ENCODE measurements at regions not wholly inside any gene's neighbourhood (a gene's known extent, or its start where the extent isn't known, plus 50 kb on each side); places are given as distances from the start of the nearest gene placed in this dataset.

- no peak for ATAC-seq
- 84 to 90% methylated on average over 2 to 3 of the region's 6 CpGs for WGBS, 2 donors (ENCODE audit: low coverage in 1 of 2)
- no peak for TF ChIP-seq POLR2AphosphoS5 (IDR thresholded peaks at IDR 0.05)
- no peak overlapping the region for H3K27ac ChIP-seq
- no peaks in the 10 kb centered on the region for H3K9me3 ChIP-seq
- H3K4me1 ChIP-seq: peaks cover 0 to 21% (median 3%) of the 10 kb centered on the region in 3 donors
- H3K27me3 ChIP-seq: no peaks in the 10 kb centered on the region
- H3K36me3 ChIP-seq: no peaks in the 10 kb centered on the region
- no peak overlapping the region for H3K4me3 ChIP-seq
These were observed 197.7 kb upstream of the RAB4A start for GRCh38 chr1:229073251-229073650.

DNA sequence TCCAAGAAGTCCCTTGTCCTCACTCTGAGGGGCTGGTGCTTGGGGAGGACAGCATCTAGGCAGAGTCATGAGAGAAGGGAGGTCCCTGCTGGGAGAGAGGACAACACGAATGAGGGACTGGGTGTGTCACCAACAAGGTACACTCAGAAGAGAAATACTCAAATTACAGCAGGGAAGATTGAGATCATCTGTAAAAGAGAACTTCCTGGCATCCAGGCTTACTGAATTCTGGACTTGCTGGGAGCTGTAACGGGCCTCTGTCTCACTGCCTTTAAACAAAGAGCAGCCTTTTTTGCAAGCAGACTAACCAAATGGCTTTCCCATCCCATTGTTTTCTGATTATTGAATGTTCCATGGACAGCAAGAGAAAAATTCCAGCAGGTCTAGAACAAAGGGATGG is 195.7 kb upstream of the RAB4A start:
- WGBS, 2 donors (ENCODE audit: low coverage in 1 of 2): 27 to 66% methylated on average over 2 of the region's 2 CpGs
- Histone ChIP-seq H3K27ac (no peak overlapping the region), H3K4me3 (no peak overlapping the region), H3K36me3 (no peaks in the 10 kb centered on the region), H3K27me3 (no peaks in the 10 kb centered on the region), H3K4me1 (peaks cover 0 to 12% (median 3%) of the 10 kb centered on the region in 3 donors), H3K9me3 (no peaks in the 10 kb centered on the region)
- no peak for TF ChIP-seq POLR2A (IDR thresholded peaks at IDR 0.05)
- no peak for ATAC-seq

- ATAC-seq: no peak
- Histone ChIP-seq H3K4me1 (peaks cover 0 to 7% (median 3%) of the 10 kb centered on the region in 3 donors), H3K27me3 (no peaks in the 10 kb centered on the region)
These were observed 195.2 kb upstream of the RAB4A start for GRCh38 chr1:229075716-229076115.

GRCh38 chr1:229076195-229076594 is 194.7 kb upstream of the RAB4A start:
- no peaks in the 10 kb centered on the region for H3K36me3 ChIP-seq
- H3K9me3 ChIP-seq: no peaks in the 10 kb centered on the region
- 67 to 81% methylated on average over 3 to 4 of the region's 4 CpGs for WGBS, 2 donors (ENCODE audit: low coverage in 1 of 2)
- no peak for ATAC-seq
- TF ChIP-seq EP300 (IDR thresholded peaks at IDR 0.05): no peak
- TF ChIP-seq POLR2A (IDR thresholded peaks at IDR 0.05): no peak
- no peak for TF ChIP-seq POLR2AphosphoS5 (IDR thresholded peaks at IDR 0.05)
- TF ChIP-seq, protein P1, sequence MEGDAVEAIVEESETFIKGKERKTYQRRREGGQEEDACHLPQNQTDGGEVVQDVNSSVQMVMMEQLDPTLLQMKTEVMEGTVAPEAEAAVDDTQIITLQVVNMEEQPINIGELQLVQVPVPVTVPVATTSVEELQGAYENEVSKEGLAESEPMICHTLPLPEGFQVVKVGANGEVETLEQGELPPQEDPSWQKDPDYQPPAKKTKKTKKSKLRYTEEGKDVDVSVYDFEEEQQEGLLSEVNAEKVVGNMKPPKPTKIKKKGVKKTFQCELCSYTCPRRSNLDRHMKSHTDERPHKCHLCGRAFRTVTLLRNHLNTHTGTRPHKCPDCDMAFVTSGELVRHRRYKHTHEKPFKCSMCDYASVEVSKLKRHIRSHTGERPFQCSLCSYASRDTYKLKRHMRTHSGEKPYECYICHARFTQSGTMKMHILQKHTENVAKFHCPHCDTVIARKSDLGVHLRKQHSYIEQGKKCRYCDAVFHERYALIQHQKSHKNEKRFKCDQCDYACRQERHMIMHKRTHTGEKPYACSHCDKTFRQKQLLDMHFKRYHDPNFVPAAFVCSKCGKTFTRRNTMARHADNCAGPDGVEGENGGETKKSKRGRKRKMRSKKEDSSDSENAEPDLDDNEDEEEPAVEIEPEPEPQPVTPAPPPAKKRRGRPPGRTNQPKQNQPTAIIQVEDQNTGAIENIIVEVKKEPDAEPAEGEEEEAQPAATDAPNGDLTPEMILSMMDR (IDR thresholded peaks at IDR 0.05): no peak
- H3K4me3 ChIP-seq: no peak overlapping the region
- peaks cover 0 to 2% (median 2%) of the 10 kb centered on the region in 3 donors for H3K4me1 ChIP-seq
- H3K27me3 ChIP-seq: no peaks in the 10 kb centered on the region
- H3K27ac ChIP-seq: no peak overlapping the region

More at GRCh38 chr1:229075716-229076115, 195.2 kb upstream of the RAB4A start:
- WGBS, 2 donors (ENCODE audit: low coverage in 1 of 2): 47 to 67% methylated on average over 4 of the region's 4 CpGs
- Histone ChIP-seq H3K9me3 (no peaks in the 10 kb centered on the region), H3K4me3 (no peak overlapping the region), H3K27ac (no peak overlapping the region), H3K36me3 (no peaks in the 10 kb centered on the region)
- TF ChIP-seq POLR2A (IDR thresholded peaks at IDR 0.05): no peak
- TF ChIP-seq EP300 (IDR thresholded peaks at IDR 0.05): no peak
- TF ChIP-seq POLR2AphosphoS5 (IDR thresholded peaks at IDR 0.05): no peak
- TF ChIP-seq, protein P1 (IDR thresholded peaks at IDR 0.05): no peak

GRCh38 chr1:229079016-229079595 is 191.8 kb upstream of the RAB4A start:
- ATAC-seq: no peak
- Histone ChIP-seq H3K4me1 (no peaks in the 10 kb centered on the region), H3K27me3 (no peaks in the 10 kb centered on the region), H3K4me3 (no peak overlapping the region), H3K9me3 (peaks cover 0 to 20% (median 0%) of the 10 kb centered on the region in 3 donors), H3K27ac (no peak overlapping the region), H3K36me3 (no peaks in the 10 kb centered on the region)
- 47 to 72% methylated on average over 2 of the region's 2 CpGs for WGBS, 2 donors (ENCODE audit: low coverage in 1 of 2)
- TF ChIP-seq POLR2AphosphoS5 (IDR thresholded peaks at IDR 0.05) (no peak), POLR2A (IDR thresholded peaks at IDR 0.05) (no peak), EP300 (IDR thresholded peaks at IDR 0.05) (no peak)
- TF ChIP-seq, protein P1 (IDR thresholded peaks at IDR 0.05): no peak

- TF ChIP-seq EP300 (IDR thresholded peaks at IDR 0.05): no peak
- TF ChIP-seq POLR2A (IDR thresholded peaks at IDR 0.05): no peak
- TF ChIP-seq, protein P1 (IDR thresholded peaks at IDR 0.05): no peak
- TF ChIP-seq POLR2AphosphoS5 (IDR thresholded peaks at IDR 0.05): no peak
- Histone ChIP-seq H3K27me3 (no peaks in the 10 kb centered on the region), H3K27ac (no peak overlapping the region), H3K36me3 (no peaks in the 10 kb centered on the region), H3K9me3 (peaks cover 0 to 20% (median 0%) of the 10 kb centered on the region in 3 donors), H3K4me1 (peaks cover 2 to 5% (median 2%) of the 10 kb centered on the region in 3 donors), H3K4me3 (no peak overlapping the region)
- ATAC-seq: no peak
- WGBS, 2 donors (ENCODE audit: low coverage in 1 of 2): 80 to 85% methylated on average over 2 of the region's 2 CpGs
These were observed 190.6 kb upstream of the RAB4A start for GRCh38 chr1:229080361-229080760.
